ENCODE measurements at regions not wholly inside any gene's neighbourhood (a gene's known extent, or its start where the extent isn't known, plus 50 kb on each side); places are given as distances from the start of the nearest gene placed in this dataset.

DNA sequence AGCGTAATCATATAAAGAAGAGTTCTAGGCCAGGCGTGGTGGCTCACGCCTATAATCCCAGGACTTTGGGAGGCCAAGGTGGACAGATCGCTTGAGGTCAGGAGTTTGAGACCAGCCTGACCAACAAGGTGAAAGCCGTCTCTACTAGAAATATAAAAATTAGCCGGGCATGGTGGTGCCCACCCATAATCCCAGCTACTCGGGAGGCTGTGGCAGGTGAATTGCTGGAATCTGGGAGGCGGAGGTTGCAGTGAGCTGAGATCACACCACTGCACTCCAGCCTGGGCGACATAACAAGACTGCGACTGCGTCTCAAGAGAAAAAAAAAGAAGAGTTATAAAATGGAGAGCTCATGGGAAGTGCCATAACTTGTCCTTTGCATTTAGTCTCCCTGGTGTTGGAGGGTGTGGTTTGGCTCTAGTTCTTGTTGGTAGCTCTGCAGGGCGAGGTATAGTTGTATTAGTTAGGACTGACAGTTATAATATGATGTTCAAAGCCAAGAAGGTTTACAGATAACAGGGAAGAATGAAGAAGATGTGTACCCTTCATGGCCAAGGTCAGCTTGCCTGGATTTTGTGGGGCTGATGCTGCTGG lies 54.8 kb downstream of the UTRN start:
- Histone ChIP-seq H3K27me3 (ENCODE audit: insufficient read depth, low read length, poor library complexity) (no peaks in the 10 kb centered on the region), H3K9ac (ENCODE audit: low read length) (no peak overlapping the region), H3K4me1 (ENCODE audit: control insufficient read depth, low read depth, low read length) (no peaks in the 10 kb centered on the region), H3K36me3 (ENCODE audit: control insufficient read depth, insufficient read depth, low read length) (no peaks in the 10 kb centered on the region), H2BK15ac (replicated peaks; ENCODE audit: low read depth) (no peak overlapping the region), H3K23ac (ENCODE audit: low read length) (no peak overlapping the region), H3K18ac (ENCODE audit: low read length) (no peak overlapping the region), H3K4me2 (ENCODE audit: low read length) (no peak overlapping the region), H2BK120ac (ENCODE audit: low read depth, low read length) (no peak overlapping the region), H3K4ac (ENCODE audit: low read depth, low read length) (no peak overlapping the region), H4K5ac (ENCODE audit: low read length) (no peak overlapping the region), H3K27ac (ENCODE audit: low read depth, low read length) (no peak overlapping the region), H3K56ac (ENCODE audit: low read length) (no peak overlapping the region), H2BK5ac (ENCODE audit: low read length) (no peak overlapping the region), H2AK5ac (ENCODE audit: low read length) (no peak overlapping the region), H3K79me2 (ENCODE audit: control insufficient read depth, insufficient read depth, low read length) (peaks cover 30% of the 10 kb centered on the region), H3K4me3 (ENCODE audit: low read length) (no peak overlapping the region), H3K79me1 (ENCODE audit: low read length) (peaks cover 12% of the 10 kb centered on the region), H4K8ac (ENCODE audit: low read depth, low read length) (no peak overlapping the region)
- no CpG with 5 or more reads among the region's 12 CpGs for WGBS (ENCODE audit: extremely low coverage, insufficient coverage, low lambda C conversion rate)
- no peak for DNase-seq

GRCh38 chr6:144340541-144341371 lies 55.6 kb downstream of the UTRN start:
- Histone ChIP-seq H3K4me3 (ENCODE audit: low read length) (no peak overlapping the region), H3K4ac (ENCODE audit: low read depth, low read length) (no peak overlapping the region)

GRCh38 chr6:144341831-144342527 lies 56.8 kb downstream of the UTRN start:
- no peak overlapping the region for H3K56ac ChIP-seq (ENCODE audit: low read length)
- no peak overlapping the region for H3K27ac ChIP-seq (ENCODE audit: low read depth, low read length)
- DNase-seq, result no peak
- no peaks in the 10 kb centered on the region for H3K36me3 ChIP-seq (ENCODE audit: control insufficient read depth, insufficient read depth, low read length)
- no peak overlapping the region for H3K18ac ChIP-seq (ENCODE audit: low read length)
- H2AK5ac ChIP-seq (ENCODE audit: low read length), result no peak overlapping the region
- H3K4ac ChIP-seq (ENCODE audit: low read depth, low read length), result no peak overlapping the region
- no peak overlapping the region for H2BK5ac ChIP-seq (ENCODE audit: low read length)
- H3K9ac ChIP-seq (ENCODE audit: low read length), result no peak overlapping the region
- H3K79me1 ChIP-seq (ENCODE audit: low read length), result peaks cover 4% of the 10 kb centered on the region
- H3K27me3 ChIP-seq (ENCODE audit: insufficient read depth, low read length, poor library complexity), result no peaks in the 10 kb centered on the region
- H3K4me1 ChIP-seq (ENCODE audit: control insufficient read depth, low read depth, low read length), result no peaks in the 10 kb centered on the region
- no peak overlapping the region for H3K23ac ChIP-seq (ENCODE audit: low read length)
- H4K5ac ChIP-seq (ENCODE audit: low read length), result no peak overlapping the region
- H3K4me3 ChIP-seq (ENCODE audit: low read length), result no peak overlapping the region
- no peak overlapping the region for H2BK15ac ChIP-seq (replicated peaks; ENCODE audit: low read depth)
- no peak overlapping the region for H3K4me2 ChIP-seq (ENCODE audit: low read length)
- H3K79me2 ChIP-seq (ENCODE audit: control insufficient read depth, insufficient read depth, low read length), result peaks cover 19% of the 10 kb centered on the region
- WGBS (ENCODE audit: extremely low coverage, insufficient coverage, low lambda C conversion rate), result no CpG with 5 or more reads among the region's 5 CpGs
- H2BK120ac ChIP-seq (ENCODE audit: low read depth, low read length), result no peak overlapping the region
- no peak overlapping the region for H4K8ac ChIP-seq (ENCODE audit: low read depth, low read length)

More at GRCh38 chr6:144340541-144341371, 55.6 kb downstream of the UTRN start:
- DNase-seq, result no peak
- H4K5ac ChIP-seq (ENCODE audit: low read length), result no peak overlapping the region
- H4K8ac ChIP-seq (ENCODE audit: low read depth, low read length), result no peak overlapping the region
- no peaks in the 10 kb centered on the region for H3K4me1 ChIP-seq (ENCODE audit: control insufficient read depth, low read depth, low read length)
- no peak overlapping the region for H2BK120ac ChIP-seq (ENCODE audit: low read depth, low read length)
- H3K4me2 ChIP-seq (ENCODE audit: low read length), result no peak overlapping the region
- no peak overlapping the region for H2BK5ac ChIP-seq (ENCODE audit: low read length)
- H3K79me2 ChIP-seq (ENCODE audit: control insufficient read depth, insufficient read depth, low read length), result peaks cover 27% of the 10 kb centered on the region
- WGBS (ENCODE audit: extremely low coverage, insufficient coverage, low lambda C conversion rate), result no CpG with 5 or more reads among the region's 5 CpGs
- peaks cover 10% of the 10 kb centered on the region for H3K79me1 ChIP-seq (ENCODE audit: low read length)
- no peaks in the 10 kb centered on the region for H3K27me3 ChIP-seq (ENCODE audit: insufficient read depth, low read length, poor library complexity)
- no peak overlapping the region for H3K9ac ChIP-seq (ENCODE audit: low read length)
- no peak overlapping the region for H3K18ac ChIP-seq (ENCODE audit: low read length)
- H2AK5ac ChIP-seq (ENCODE audit: low read length), result no peak overlapping the region
- no peak overlapping the region for H3K27ac ChIP-seq (ENCODE audit: low read depth, low read length)
- H3K36me3 ChIP-seq (ENCODE audit: control insufficient read depth, insufficient read depth, low read length), result no peaks in the 10 kb centered on the region
- H3K23ac ChIP-seq (ENCODE audit: low read length), result no peak overlapping the region
- H2BK15ac ChIP-seq (replicated peaks; ENCODE audit: low read depth), result no peak overlapping the region
- no peak overlapping the region for H3K56ac ChIP-seq (ENCODE audit: low read length)

DNA sequence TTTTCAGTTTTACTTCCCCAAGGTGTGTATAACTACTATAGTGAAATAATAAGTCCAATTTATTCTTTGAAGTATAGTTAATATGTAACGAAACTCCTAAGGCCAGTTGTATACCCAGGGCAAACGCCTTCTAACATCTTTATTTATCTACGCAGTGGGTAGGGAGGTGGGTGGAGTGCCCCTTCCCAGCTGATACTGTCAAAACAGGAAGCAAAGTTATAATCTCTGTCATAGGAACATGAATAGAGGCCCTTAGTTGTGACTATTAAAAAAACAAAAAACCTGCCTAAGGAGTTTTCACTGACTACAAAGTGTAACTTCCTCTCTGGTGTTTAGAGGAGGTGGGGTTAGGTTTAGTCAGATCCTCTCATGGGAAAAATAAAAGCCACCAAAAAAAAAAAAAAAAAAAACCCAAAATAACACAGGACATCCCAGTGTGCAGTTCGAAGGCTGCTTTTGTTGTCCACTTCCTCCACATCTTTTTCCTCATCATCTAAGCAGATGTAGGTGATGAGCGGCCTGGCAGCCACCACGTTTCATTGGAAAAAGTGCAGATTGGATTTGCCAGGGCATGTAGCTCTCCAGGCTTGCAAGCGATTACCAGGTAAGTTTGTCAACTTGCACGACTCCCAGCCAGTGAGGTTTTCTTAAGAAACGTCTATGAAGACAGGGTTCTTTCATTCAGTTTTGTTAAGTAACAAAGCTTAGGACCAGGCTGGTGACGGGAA lies 58.7 kb downstream of the UTRN start:
- no peak overlapping the region for H3K27ac ChIP-seq (ENCODE audit: low read depth, low read length)
- no peak overlapping the region for H4K5ac ChIP-seq (ENCODE audit: low read length)
- no peak overlapping the region for H4K8ac ChIP-seq (ENCODE audit: low read depth, low read length)
- H3K36me3 ChIP-seq (ENCODE audit: control insufficient read depth, insufficient read depth, low read length), result no peaks in the 10 kb centered on the region
- H3K79me1 ChIP-seq (ENCODE audit: low read length), result peaks cover 6% of the 10 kb centered on the region
- no peak overlapping the region for H3K4me3 ChIP-seq (ENCODE audit: low read length)
- H3K9ac ChIP-seq (ENCODE audit: low read length), result no peak overlapping the region
- no peak for DNase-seq
- H3K27me3 ChIP-seq (ENCODE audit: insufficient read depth, low read length, poor library complexity), result no peaks in the 10 kb centered on the region
- H3K56ac ChIP-seq (ENCODE audit: low read length), result no peak overlapping the region
- no peak overlapping the region for H2BK15ac ChIP-seq (replicated peaks; ENCODE audit: low read depth)
- H2AK5ac ChIP-seq (ENCODE audit: low read length), result no peak overlapping the region
- H2BK120ac ChIP-seq (ENCODE audit: low read depth, low read length), result no peak overlapping the region
- H3K79me2 ChIP-seq (ENCODE audit: control insufficient read depth, insufficient read depth, low read length), result peaks cover 18% of the 10 kb centered on the region
- no peak overlapping the region for H3K4ac ChIP-seq (ENCODE audit: low read depth, low read length)
- H2BK5ac ChIP-seq (ENCODE audit: low read length), result no peak overlapping the region
- no peaks in the 10 kb centered on the region for H3K4me1 ChIP-seq (ENCODE audit: control insufficient read depth, low read depth, low read length)
- WGBS (ENCODE audit: extremely low coverage, insufficient coverage, low lambda C conversion rate), result no CpG with 5 or more reads among the region's 10 CpGs
- no peak overlapping the region for H3K4me2 ChIP-seq (ENCODE audit: low read length)
- no peak overlapping the region for H3K23ac ChIP-seq (ENCODE audit: low read length)
- H3K18ac ChIP-seq (ENCODE audit: low read length), result no peak overlapping the region

DNA sequence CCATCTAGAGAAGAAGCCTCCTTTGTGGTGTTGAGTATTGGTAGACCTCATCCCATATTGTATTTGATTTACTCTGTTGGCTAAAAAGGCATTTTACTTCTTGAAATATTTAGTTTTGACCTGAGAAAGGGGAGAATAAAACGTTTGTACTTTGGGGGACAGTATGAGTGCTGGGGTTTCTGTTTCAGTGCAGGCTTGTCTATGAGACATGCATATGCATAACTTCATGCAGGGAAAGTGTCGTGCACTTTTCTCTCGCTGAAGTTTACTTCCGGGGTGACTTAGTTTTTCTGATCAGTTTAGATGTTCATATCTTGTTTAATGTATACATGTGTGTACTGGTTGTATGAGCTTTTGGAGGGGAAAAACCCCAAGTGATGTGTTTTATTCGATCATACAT lies 59.5 kb downstream of the UTRN start:
- H3K9ac ChIP-seq (ENCODE audit: low read length), result no peak overlapping the region
- H3K27ac ChIP-seq (ENCODE audit: low read depth, low read length), result no peak overlapping the region
- no peak overlapping the region for H3K56ac ChIP-seq (ENCODE audit: low read length)
- H2BK15ac ChIP-seq (replicated peaks; ENCODE audit: low read depth), result no peak overlapping the region
- no peaks in the 10 kb centered on the region for H3K4me1 ChIP-seq (ENCODE audit: control insufficient read depth, low read depth, low read length)
- no peak overlapping the region for H4K8ac ChIP-seq (ENCODE audit: low read depth, low read length)
- H3K4me3 ChIP-seq (ENCODE audit: low read length), result no peak overlapping the region
- H2AK5ac ChIP-seq (ENCODE audit: low read length), result no peak overlapping the region
- H2BK5ac ChIP-seq (ENCODE audit: low read length), result no peak overlapping the region
- H4K5ac ChIP-seq (ENCODE audit: low read length), result no peak overlapping the region
- no peaks in the 10 kb centered on the region for H3K36me3 ChIP-seq (ENCODE audit: control insufficient read depth, insufficient read depth, low read length)
- H3K27me3 ChIP-seq (ENCODE audit: insufficient read depth, low read length, poor library complexity), result no peaks in the 10 kb centered on the region
- peaks cover 17% of the 10 kb centered on the region for H3K79me2 ChIP-seq (ENCODE audit: control insufficient read depth, insufficient read depth, low read length)
- no peak overlapping the region for H3K4me2 ChIP-seq (ENCODE audit: low read length)
- H3K18ac ChIP-seq (ENCODE audit: low read length), result no peak overlapping the region
- peaks cover 6% of the 10 kb centered on the region for H3K79me1 ChIP-seq (ENCODE audit: low read length)
- no CpG with 5 or more reads among the region's 5 CpGs for WGBS (ENCODE audit: extremely low coverage, insufficient coverage, low lambda C conversion rate)
- no peak for DNase-seq
- H2BK120ac ChIP-seq (ENCODE audit: low read depth, low read length), result no peak overlapping the region
- H3K23ac ChIP-seq (ENCODE audit: low read length), result no peak overlapping the region
- no peak overlapping the region for H3K4ac ChIP-seq (ENCODE audit: low read depth, low read length)
